ENCODE measurements at regions not wholly inside any gene's neighbourhood (a gene's known extent, or its start where the extent isn't known, plus 50 kb on each side); places are given as distances from the start of the nearest gene placed in this dataset.

DNA sequence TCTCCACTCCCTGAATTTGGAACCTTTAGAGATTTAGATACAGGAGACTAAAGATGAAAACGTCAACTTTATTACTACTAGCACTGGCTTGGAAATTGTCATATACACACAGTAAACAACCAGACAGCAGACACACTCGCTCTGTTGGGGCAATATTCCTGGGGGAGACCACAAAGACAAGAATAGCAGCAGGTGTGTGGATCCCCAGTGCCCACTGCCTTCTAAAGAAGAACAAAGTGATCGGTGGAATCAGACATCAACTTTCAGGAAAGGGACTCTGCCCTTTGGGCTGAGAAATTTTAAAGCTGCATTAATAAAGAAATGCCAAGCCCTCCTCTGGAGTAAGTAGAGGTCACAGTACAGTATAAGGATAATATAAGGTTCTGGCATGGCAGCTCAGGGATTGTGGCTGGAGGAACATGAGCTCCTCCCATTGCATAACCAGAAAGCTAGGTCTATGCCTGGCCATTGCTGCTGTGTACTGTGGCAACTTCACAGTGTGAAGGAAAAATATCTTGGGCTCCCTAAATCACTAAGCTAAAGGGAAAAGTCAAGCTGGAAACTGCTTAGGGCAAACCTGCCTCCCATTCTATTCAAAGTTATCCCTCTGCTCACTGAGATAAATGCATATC, 57.1 kb upstream of the ANKRD1 start:
- TF ChIP-seq, protein P1, sequence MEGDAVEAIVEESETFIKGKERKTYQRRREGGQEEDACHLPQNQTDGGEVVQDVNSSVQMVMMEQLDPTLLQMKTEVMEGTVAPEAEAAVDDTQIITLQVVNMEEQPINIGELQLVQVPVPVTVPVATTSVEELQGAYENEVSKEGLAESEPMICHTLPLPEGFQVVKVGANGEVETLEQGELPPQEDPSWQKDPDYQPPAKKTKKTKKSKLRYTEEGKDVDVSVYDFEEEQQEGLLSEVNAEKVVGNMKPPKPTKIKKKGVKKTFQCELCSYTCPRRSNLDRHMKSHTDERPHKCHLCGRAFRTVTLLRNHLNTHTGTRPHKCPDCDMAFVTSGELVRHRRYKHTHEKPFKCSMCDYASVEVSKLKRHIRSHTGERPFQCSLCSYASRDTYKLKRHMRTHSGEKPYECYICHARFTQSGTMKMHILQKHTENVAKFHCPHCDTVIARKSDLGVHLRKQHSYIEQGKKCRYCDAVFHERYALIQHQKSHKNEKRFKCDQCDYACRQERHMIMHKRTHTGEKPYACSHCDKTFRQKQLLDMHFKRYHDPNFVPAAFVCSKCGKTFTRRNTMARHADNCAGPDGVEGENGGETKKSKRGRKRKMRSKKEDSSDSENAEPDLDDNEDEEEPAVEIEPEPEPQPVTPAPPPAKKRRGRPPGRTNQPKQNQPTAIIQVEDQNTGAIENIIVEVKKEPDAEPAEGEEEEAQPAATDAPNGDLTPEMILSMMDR (IDR thresholded peaks at IDR 0.05), result no peak
- no peak for TF ChIP-seq EP300 (IDR thresholded peaks at IDR 0.05; ENCODE audit: borderline replicate concordance in 1 of 2, low read depth in 1 of 2, low read length in 1 of 2)
- no peak for TF ChIP-seq CHD2 (IDR thresholded peaks at IDR 0.05; ENCODE audit: low read length, partially characterized antibody)

Data from SK-N-SH (cell line).